Karpas-422 (cell line): ENCODE measurements at regions not wholly inside any gene's neighbourhood (a gene's known extent, or its start where the extent isn't known, plus 50 kb on each side); places are given as distances from the start of the nearest gene placed in this dataset.

Source experiments
- DNase-seq: peaks from one replicate; pipeline ENCODE4 v3.0.0-alpha.2; 2015
- H2AFZ ChIP-seq: fragments of 200-600 bp; sonication (generic); 2 replicates; pipeline ENCODE4 v1.6.1; 2014; ENCODE audit warnings: antibody characterized with exemption, low read length, mixed read lengths
- H3K27ac ChIP-seq: fragments of 200-600 bp; sonication (generic); 2 replicates; pipeline ENCODE4 v1.5.1; 2014; ENCODE audit warnings: mild to moderate bottlenecking, low read length, moderate library complexity
- H3K27me3 ChIP-seq: fragments of 200-600 bp; sonication (generic); 2 replicates; pipeline ENCODE4 v1.6.1; 2014; ENCODE audit warnings: low read length, mixed read lengths
- H3K36me3 ChIP-seq: fragments of 200-600 bp; sonication (generic); 2 replicates; pipeline ENCODE4 v1.6.1; 2014; ENCODE audit warnings: low read length, mixed read lengths; ENCODE audit not compliant: insufficient read depth
- H3K4me1 ChIP-seq: fragments of 200-600 bp; sonication (generic); 2 replicates; pipeline ENCODE4 v1.6.1; 2014; ENCODE audit warnings: mild to moderate bottlenecking, low read length, mixed read lengths
- H3K4me2 ChIP-seq: fragments of 200-600 bp; sonication (generic); 2 replicates; pipeline ENCODE4 v1.6.1; 2014; ENCODE audit warnings: low read length, low read depth, mild to moderate bottlenecking; ENCODE audit not compliant: poor library complexity, severe bottlenecking
- H3K4me3 ChIP-seq: fragments of 200-600 bp; sonication (generic); 2 replicates; pipeline ENCODE4 v1.5.1; 2014; ENCODE audit warnings: mild to moderate bottlenecking, antibody characterized with exemption, low read length, mixed read lengths
- H3K79me2 ChIP-seq: fragments of 200-600 bp; sonication (generic); 2 replicates; pipeline ENCODE4 v1.6.1; 2014; ENCODE audit warnings: mild to moderate bottlenecking, low read length, mixed read lengths
- H3K9ac ChIP-seq: fragments of 200-600 bp; sonication (generic); 2 replicates; pipeline ENCODE4 v1.6.0; 2014; ENCODE audit warnings: low read length
- H3K9me2 ChIP-seq: fragments of 200-600 bp; sonication (generic), shearing (Covaris generic); replicated peaks from 2 replicates; pipeline ENCODE4 v1.6.0; 2014; ENCODE audit warnings: mild to moderate bottlenecking, low read length, moderate library complexity; ENCODE audit not compliant: insufficient read depth
- H3K9me3 ChIP-seq: fragments of 300-700, 200-600 bp; sonication (generic); 2 replicates; pipeline ENCODE4 v1.6.1; 2014; ENCODE audit warnings: low read length, mixed read lengths
- H4K20me1 ChIP-seq: fragments of 200-600 bp; sonication (generic); 2 replicates; pipeline ENCODE4 v1.6.1; 2014; ENCODE audit warnings: mild to moderate bottlenecking, antibody characterized with exemption, low read length, low read depth; ENCODE audit not compliant: insufficient read depth

GRCh38 chr4:22336822-22337221 lies 179.0 kb downstream of the ADGRA3 start:
- no peaks in the 10 kb centered on the region for H3K36me3 ChIP-seq
- H3K27ac ChIP-seq = no peak overlapping the region
- H3K27me3 ChIP-seq = no peaks in the 10 kb centered on the region
- no peaks in the 10 kb centered on the region for H3K9me2 ChIP-seq
- no peak overlapping the region for H3K4me2 ChIP-seq
- H3K4me3 ChIP-seq = no peak overlapping the region
- H4K20me1 ChIP-seq = no peaks in the 10 kb centered on the region
- H3K79me2 ChIP-seq = no peaks in the 10 kb centered on the region
- H2AFZ ChIP-seq = no peak overlapping the region
- H3K9me3 ChIP-seq = peaks cover 5% of the 10 kb centered on the region; the same call in 1 of the 2 replicates
- no peaks in the 10 kb centered on the region for H3K4me1 ChIP-seq
- H3K9ac ChIP-seq = no peak overlapping the region
- no peak for DNase-seq

DNA sequence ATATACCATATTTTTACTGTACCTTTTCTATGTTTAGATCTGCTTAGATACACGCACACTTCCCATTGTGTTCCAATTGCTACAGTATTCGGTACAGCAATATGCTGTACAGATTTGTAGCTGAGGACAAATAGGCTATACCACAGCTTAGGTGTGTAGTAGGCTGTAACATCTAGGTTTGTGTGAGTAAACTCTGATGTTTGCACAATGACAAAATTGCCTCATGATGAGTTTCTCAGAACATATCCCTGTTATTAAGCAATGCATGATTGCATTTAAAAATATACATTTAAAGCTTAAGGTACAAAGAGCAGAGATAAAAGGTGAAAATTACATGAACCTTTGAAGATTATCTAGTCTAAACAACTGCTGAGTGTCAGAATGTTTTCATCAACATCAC lies 181.7 kb downstream of the ADGRA3 start:
- Histone ChIP-seq H3K4me2 (no peak overlapping the region), H3K27me3 (no peaks in the 10 kb centered on the region), H3K4me3 (no peak overlapping the region), H3K9me2 (no peaks in the 10 kb centered on the region), H4K20me1 (no peaks in the 10 kb centered on the region), H3K4me1 (no peaks in the 10 kb centered on the region), H3K9me3 (peaks cover 8% of the 10 kb centered on the region), H3K79me2 (no peaks in the 10 kb centered on the region), H2AFZ (no peak overlapping the region), H3K9ac (no peak overlapping the region), H3K27ac (no peak overlapping the region), H3K36me3 (no peaks in the 10 kb centered on the region)
- no peak for DNase-seq

DNA sequence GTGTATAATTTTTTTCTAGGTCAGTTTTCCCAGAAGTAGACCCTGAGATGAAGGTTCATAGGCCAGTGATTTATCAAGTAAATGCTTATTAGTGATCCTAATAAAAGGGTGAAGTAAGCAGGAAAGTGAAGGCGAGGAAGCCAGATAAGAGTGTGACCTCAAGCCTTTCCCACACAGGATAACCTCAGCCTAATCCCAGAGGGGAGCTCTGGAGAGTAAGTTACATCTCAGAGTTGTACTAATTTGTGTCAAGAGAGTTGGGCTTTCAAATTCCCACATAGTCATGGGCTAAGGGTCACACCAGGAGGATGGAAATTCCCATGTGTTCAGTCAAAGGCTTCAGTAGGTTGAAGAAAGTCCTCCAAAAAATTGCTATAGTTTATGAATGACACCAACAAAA lies 191.4 kb downstream of the ADGRA3 start:
- no peak overlapping the region for H3K27ac ChIP-seq

GRCh38 chr4:22323691-22324090 lies 192.2 kb downstream of the ADGRA3 start:
- no peak for DNase-seq
- Histone ChIP-seq H3K4me3 (no peak overlapping the region), H2AFZ (no peak overlapping the region), H3K36me3 (no peaks in the 10 kb centered on the region), H4K20me1 (no peaks in the 10 kb centered on the region), H3K4me1 (no peaks in the 10 kb centered on the region), H3K9me3 (peaks cover 7% of the 10 kb centered on the region; the same call in 1 of the 2 replicates), H3K9ac (no peak overlapping the region), H3K79me2 (no peaks in the 10 kb centered on the region), H3K4me2 (no peak overlapping the region), H3K9me2 (no peaks in the 10 kb centered on the region), H3K27me3 (no peaks in the 10 kb centered on the region), H3K27ac (no peak overlapping the region)

More for the DNA sequence above, 191.4 kb downstream of the ADGRA3 start:
- H4K20me1 ChIP-seq = no peaks in the 10 kb centered on the region
- DNase-seq = no peak
- H3K36me3 ChIP-seq = no peaks in the 10 kb centered on the region
- H3K27me3 ChIP-seq = no peaks in the 10 kb centered on the region
- no peak overlapping the region for H3K4me3 ChIP-seq
- no peaks in the 10 kb centered on the region for H3K9me2 ChIP-seq
- no peak overlapping the region for H3K9ac ChIP-seq
- no peak overlapping the region for H3K4me2 ChIP-seq
- no peaks in the 10 kb centered on the region for H3K4me1 ChIP-seq
- H2AFZ ChIP-seq = no peak overlapping the region
- H3K79me2 ChIP-seq = no peaks in the 10 kb centered on the region
- peaks cover 11% of the 10 kb centered on the region for H3K9me3 ChIP-seq

DNA sequence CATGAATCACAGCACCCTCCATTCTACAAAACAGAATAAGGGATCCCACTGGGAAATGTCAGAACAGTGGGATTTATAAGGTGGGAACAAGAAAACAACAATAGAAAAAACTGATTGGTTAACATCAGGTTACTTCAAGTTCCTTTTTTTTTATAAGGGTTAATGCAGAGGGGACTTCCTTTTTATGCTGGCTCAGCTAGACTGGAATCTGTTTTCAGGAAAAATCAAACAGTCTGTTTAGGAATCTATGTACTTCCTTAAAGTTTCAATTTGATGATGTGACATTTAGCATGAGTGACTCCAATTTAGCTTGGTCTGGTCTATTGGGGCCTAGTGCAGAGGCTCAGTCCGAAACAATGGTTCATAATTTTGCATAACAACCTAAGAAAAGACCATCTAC lies 192.9 kb downstream of the ADGRA3 start:
- Histone ChIP-seq H2AFZ (no peak overlapping the region), H4K20me1 (no peaks in the 10 kb centered on the region), H3K9me2 (no peaks in the 10 kb centered on the region), H3K36me3 (no peaks in the 10 kb centered on the region), H3K9ac (no peak overlapping the region), H3K79me2 (no peaks in the 10 kb centered on the region), H3K27ac (no peak overlapping the region), H3K4me1 (no peaks in the 10 kb centered on the region), H3K9me3 (peaks cover 5% of the 10 kb centered on the region; the same call in 1 of the 2 replicates), H3K27me3 (no peaks in the 10 kb centered on the region), H3K4me3 (no peak overlapping the region), H3K4me2 (no peak overlapping the region)
- no peak for DNase-seq

DNA sequence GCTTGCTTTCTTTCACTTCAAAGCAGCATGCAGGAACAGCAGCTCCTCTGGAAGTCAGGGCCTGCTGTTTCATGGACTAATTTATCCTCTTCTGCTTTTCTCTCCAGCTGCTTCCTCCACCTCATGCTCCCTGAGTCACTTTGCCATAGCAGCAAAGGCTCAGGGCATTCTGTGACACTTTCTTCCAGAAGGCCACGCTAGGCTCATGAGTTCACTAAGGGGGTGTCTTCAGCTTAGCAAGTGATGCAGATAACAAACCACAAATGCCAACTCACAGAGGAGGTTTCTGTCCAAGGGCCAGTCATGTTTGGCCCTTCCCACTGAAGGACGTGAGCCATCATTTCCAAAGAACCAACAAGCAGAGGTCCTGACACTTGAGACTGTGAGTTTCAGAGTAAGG lies 200.2 kb downstream of the ADGRA3 start:
- no peak for DNase-seq
- Histone ChIP-seq H3K27ac (no peak overlapping the region), H3K9me2 (no peaks in the 10 kb centered on the region), H4K20me1 (no peaks in the 10 kb centered on the region), H3K9ac (no peak overlapping the region), H2AFZ (no peak overlapping the region), H3K4me2 (no peak overlapping the region), H3K79me2 (no peaks in the 10 kb centered on the region), H3K27me3 (no peaks in the 10 kb centered on the region), H3K4me1 (no peaks in the 10 kb centered on the region), H3K36me3 (no peaks in the 10 kb centered on the region), H3K4me3 (no peak overlapping the region), H3K9me3 (peaks cover 12% of the 10 kb centered on the region)

GRCh38 chr4:22313976-22314375 lies 201.9 kb downstream of the ADGRA3 start:
- Histone ChIP-seq H3K9me3 (peaks cover 8% of the 10 kb centered on the region), H3K79me2 (no peaks in the 10 kb centered on the region), H3K4me1 (no peaks in the 10 kb centered on the region), H3K4me2 (no peak overlapping the region), H4K20me1 (no peaks in the 10 kb centered on the region), H3K9me2 (no peaks in the 10 kb centered on the region), H3K4me3 (no peak overlapping the region), H3K27me3 (no peaks in the 10 kb centered on the region), H3K36me3 (no peaks in the 10 kb centered on the region), H2AFZ (no peak overlapping the region), H3K27ac (no peak overlapping the region), H3K9ac (no peak overlapping the region)
- DNase-seq = no peak

DNA sequence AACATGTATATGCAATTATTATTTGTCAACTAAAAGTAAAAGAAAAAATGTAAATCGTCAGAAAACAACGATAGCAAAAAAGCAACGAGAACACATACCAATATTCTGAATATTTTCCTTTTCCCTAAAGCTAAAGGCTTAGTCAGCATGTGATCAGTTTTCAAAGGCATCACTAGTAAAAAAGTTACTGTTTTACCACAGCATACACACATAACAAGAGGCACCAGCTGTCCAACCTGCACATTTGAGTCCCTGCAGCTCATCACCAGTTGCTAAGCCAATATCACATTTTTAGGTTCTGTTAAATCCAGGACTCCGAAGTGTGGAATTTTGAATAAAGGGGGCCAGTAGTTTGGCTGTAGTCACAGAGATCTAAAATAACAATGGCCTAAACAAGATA lies 203.8 kb downstream of the ADGRA3 start:
- Histone ChIP-seq H3K27ac (no peak overlapping the region), H3K9me3 (peaks cover 3% of the 10 kb centered on the region; the same call in 1 of the 2 replicates), H2AFZ (no peak overlapping the region), H3K36me3 (no peaks in the 10 kb centered on the region), H4K20me1 (no peaks in the 10 kb centered on the region), H3K4me1 (no peaks in the 10 kb centered on the region), H3K9me2 (no peaks in the 10 kb centered on the region), H3K79me2 (no peaks in the 10 kb centered on the region), H3K9ac (no peak overlapping the region), H3K4me2 (no peak overlapping the region), H3K27me3 (no peaks in the 10 kb centered on the region), H3K4me3 (no peak overlapping the region)
- no peak for DNase-seq

GRCh38 chr4:22301253-22301652 lies 214.6 kb downstream of the ADGRA3 start:
- H3K79me2 ChIP-seq = no peaks in the 10 kb centered on the region
- no peak overlapping the region for H3K4me2 ChIP-seq
- peaks cover 17% of the 10 kb centered on the region; the same call in 1 of the 2 replicates for H3K9me3 ChIP-seq
- no peaks in the 10 kb centered on the region for H3K36me3 ChIP-seq
- H3K27ac ChIP-seq = no peak overlapping the region
- no peaks in the 10 kb centered on the region for H3K9me2 ChIP-seq
- no peaks in the 10 kb centered on the region for H3K4me1 ChIP-seq
- no peaks in the 10 kb centered on the region for H3K27me3 ChIP-seq
- H2AFZ ChIP-seq = no peak overlapping the region
- no peak overlapping the region for H3K9ac ChIP-seq
- DNase-seq = no peak
- no peak overlapping the region for H3K4me3 ChIP-seq
- no peaks in the 10 kb centered on the region for H4K20me1 ChIP-seq
